ENCODE measurements at regions not wholly inside any gene's neighbourhood (a gene's known extent, or its start where the extent isn't known, plus 50 kb on each side); places are given as distances from the start of the nearest gene placed in this dataset.

GRCh38 chr2:39893616-39894015 lies 114.6 kb upstream of the THUMPD2 start:
- Histone ChIP-seq H3K36me3 (ENCODE audit: control insufficient read depth in 2 of 4, insufficient read depth in 4 of 4, low read length in 3 of 4) (no peaks in the 10 kb centered on the region), H3K27me3 (replicated peaks in 1 of 4; ENCODE audit: control insufficient read depth in 3 of 4, extremely low read depth in 1 of 4, insufficient read depth in 3 of 4, low read length in 3 of 4) (no peaks in the 10 kb centered on the region), H3K4me2 (ENCODE audit: insufficient read depth in 1 of 2, low read depth in 2 of 2, low read length in 2 of 2) (no peak overlapping the region), H2BK5ac (ENCODE audit: low read depth, low read length) (no peak overlapping the region), H4K91ac (replicated peaks; ENCODE audit: insufficient read length, low read length) (no peak overlapping the region), H2AFZ (ENCODE audit: low read length) (no peak overlapping the region), H2BK12ac (ENCODE audit: low read depth, low read length) (no peak overlapping the region), H2BK15ac (ENCODE audit: low read length) (no peak overlapping the region), H3K79me1 (ENCODE audit: low read depth, low read length) (no peaks in the 10 kb centered on the region), H3K79me2 (ENCODE audit: control insufficient read depth in 1 of 2, insufficient read depth in 2 of 2, low read length in 2 of 2) (no peaks in the 10 kb centered on the region), H3K4me3 (ENCODE audit: extremely low read depth in 1 of 4, insufficient read depth in 2 of 4, low read depth in 3 of 4, low read length in 4 of 4) (no peak overlapping the region), H3K4ac (replicated peaks; ENCODE audit: insufficient read length, low read depth, low read length) (no peak overlapping the region), H3K9me3 (ENCODE audit: insufficient read depth in 2 of 2, low read depth in 1 of 2, low read length in 1 of 2) (0 out of 4 replicates have a peak, but pooled peaks cover 0 to 2% of the 10 kb centered on the region in 2 experiments), H3K9ac (replicated peaks in 1 of 4; ENCODE audit: extremely low read depth in 1 of 4, low read depth in 3 of 4, low read length in 3 of 4) (no peak overlapping the region), H2BK20ac (ENCODE audit: low read length) (no peak overlapping the region), H3K23ac (ENCODE audit: insufficient read length) (no peak overlapping the region), H3K14ac (ENCODE audit: insufficient read length) (no peak overlapping the region), H3K18ac (ENCODE audit: extremely low read depth, low read length) (no peak overlapping the region), H3K56ac (replicated peaks; ENCODE audit: insufficient read length, low read depth, low read length) (no peak overlapping the region), H4K5ac (ENCODE audit: insufficient read length, low read depth, low read length) (no peak overlapping the region), H3K23me2 (ENCODE audit: low read depth, low read length) (no peaks in the 10 kb centered on the region), H3K27ac (ENCODE audit: low read depth, low read length) (no peak overlapping the region), H2AK5ac (ENCODE audit: low read depth, low read length) (no peak overlapping the region), H3K4me1 (replicated peaks in 1 of 4; ENCODE audit: control insufficient read depth in 3 of 4, insufficient read depth in 4 of 4, low read length in 3 of 4) (no peaks in the 10 kb centered on the region), H4K8ac (ENCODE audit: extremely low read depth, insufficient read depth, low read length) (no peak overlapping the region), H4K20me1 (replicated peaks in 1 of 2; ENCODE audit: control insufficient read depth in 1 of 2, insufficient read depth in 2 of 2, low read length in 2 of 2) (no peaks in the 10 kb centered on the region), H2BK120ac (replicated peaks; ENCODE audit: low read depth, low read length) (no peak overlapping the region)
- 88% methylated on average over 4 of the region's 4 CpGs; no CpG with 5 or more reads in 1 of the 2 experiments for WGBS, 2 experiments (ENCODE audit: extremely low coverage in 1 of 2, insufficient coverage in 1 of 2, insufficient read length in 1 of 2, insufficient replicate concordance in 2 of 2, low coverage in 1 of 2, low lambda C conversion rate in 2 of 2, missing lambda C conversion rate in 1 of 2)
- FAIRE-seq (no peak), DNase-seq (ENCODE audit: low read depth in 1 of 2, low spot score in 2 of 2) (no peak)
- POLR2A ChIA-PET (ENCODE audit: partially characterized antibody), result no interaction called here
- no peak for TF ChIP-seq RXRA (IDR thresholded peaks at IDR 0.05; ENCODE audit: insufficient read depth, low read depth, low read length)
- no peak for TF ChIP-seq ASH2L (IDR thresholded peaks at IDR 0.05; ENCODE audit: low read length)
- no peak for TF ChIP-seq TAF7 (optimal IDR thresholded peaks at IDR 0.05; ENCODE audit: borderline replicate concordance, low read depth, low read length)
- TF ChIP-seq E2F6 (IDR thresholded peaks at IDR 0.05), result no peak
- no peak for TF ChIP-seq SP4 (IDR thresholded peaks at IDR 0.05; ENCODE audit: low read length)
- TF ChIP-seq TCF12 (IDR thresholded peaks at IDR 0.05; ENCODE audit: low read depth, low read length), result no peak
- no peak for TF ChIP-seq TBP (IDR thresholded peaks at IDR 0.05; ENCODE audit: low read depth, low read length)
- TF ChIP-seq ATF3 (IDR thresholded peaks at IDR 0.05; ENCODE audit: insufficient read depth, low read depth, low read length), result no peak
- TF ChIP-seq BRCA1 (IDR thresholded peaks at IDR 0.05; ENCODE audit: low read depth, low read length), result no peak
- TF ChIP-seq SAP30 (IDR thresholded peaks at IDR 0.05; ENCODE audit: insufficient read depth, insufficient replicate concordance, low read length), result no peak
- TF ChIP-seq MAX (IDR thresholded peaks at IDR 0.05), result no peak
- TF ChIP-seq CTBP2 (IDR thresholded peaks at IDR 0.05; ENCODE audit: borderline replicate concordance, insufficient read depth, insufficient read length, low read length), result no peak
- no peak for TF ChIP-seq RBBP5 (IDR thresholded peaks at IDR 0.05; ENCODE audit: borderline replicate concordance, low read depth, low read length)
- TF ChIP-seq SUZ12 (IDR thresholded peaks at IDR 0.05; ENCODE audit: low read length), result no peak
- CTCF ChIA-PET (ENCODE audit: partially characterized antibody), result interaction anchor here (1.4 to 1.6 kb wide), 2 partner anchors 9 to 20 kb away, joined by 4 to 5 read pairs; no protein-coding TSS in a partner anchor

Measured in H1 (cell line).